Common myeloid progenitor, CD34-positive (primary cell): ENCODE measurements at regions not wholly inside any gene's neighbourhood (a gene's known extent, or its start where the extent isn't known, plus 50 kb on each side); places are given as distances from the start of the nearest gene placed in this dataset.
"Not testable (repeated sequence)": the region's sequence is repeated elsewhere in the genome, so short reads cannot be mapped to it uniquely, and the experiment has no call there.

Source experiments
- CTCF ChIA-PET: fragments of 350-600 bp; sonication (Branson Sonifier 250); formaldehyde crosslinking; loops from one replicate; lab custom pipeline; 2021; ENCODE audit warnings: antibody characterized with exemption; lab: Charles Lee
- POLR2A ChIA-PET: fragments of 350-600 bp; sonication (Branson Sonifier 250); formaldehyde crosslinking; loops from one replicate; lab custom pipeline; 2021; ENCODE audit warnings: antibody characterized with exemption; lab: Charles Lee
- DNase-seq, 3 donors: peaks; one replicate each; pipeline versions ENCODE4 v3.0.0 to v3.0.0-alpha.2; 2013
- H3K27ac ChIP-seq, 2 experiments: 1 replicate in 1 of 2; 2 replicates in 1 of 2; pipeline ENCODE4 v1.7.0; 2013; ENCODE audit warnings: inconsistent platforms in 2 of 2, low read length in 2 of 2, mild to moderate bottlenecking in 2 of 2, low read depth in 1 of 2, moderate library complexity in 1 of 2; ENCODE audit not compliant: severe bottlenecking in 2 of 2, insufficient read depth in 1 of 2, poor library complexity in 1 of 2
- H3K27me3 ChIP-seq, 5 experiments: replicated peaks in 2 of 5; 1 replicate in 3 of 5; 2 replicates in 2 of 5; pipeline versions ENCODE4 v1.6.1 to v1.7.0; 2013; ENCODE audit warnings: low read length in 4 of 5, mild to moderate bottlenecking in 2 of 5, moderate library complexity in 2 of 5, inconsistent platforms in 1 of 5; ENCODE audit not compliant: insufficient read depth in 5 of 5, control insufficient read depth in 4 of 5
- H3K36me3 ChIP-seq, 4 experiments: 1 replicate in 2 of 4; 2 replicates in 2 of 4; pipeline versions ENCODE4 v1.6.1 to v1.7.0; 2013; ENCODE audit warnings: low read length in 3 of 4, control low read depth in 1 of 4, mild to moderate bottlenecking in 1 of 4; ENCODE audit not compliant: control insufficient read depth in 4 of 4, insufficient read depth in 4 of 4
- H3K4me1 ChIP-seq, 4 experiments: 1 replicate in 3 of 4; 2 replicates in 1 of 4; pipeline versions ENCODE4 v1.6.1 to v1.7.1; 2013; ENCODE audit warnings: low read length in 3 of 4, mild to moderate bottlenecking in 3 of 4, control low read depth in 1 of 4, inconsistent platforms in 1 of 4, moderate library complexity in 1 of 4; ENCODE audit not compliant: control insufficient read depth in 4 of 4, insufficient read depth in 4 of 4; ENCODE audit errors: control extremely low read depth in 1 of 4
- H3K4me3 ChIP-seq, 7 experiments: 1 replicate in 4 of 7; 2 replicates in 3 of 7; pipeline versions ENCODE4 v1.5.1 to v1.7.0; 2013; ENCODE audit warnings: mild to moderate bottlenecking in 7 of 7, low read length in 6 of 7, moderate library complexity in 6 of 7, inconsistent platforms in 2 of 7, low read depth in 2 of 7, control low read depth in 1 of 7; ENCODE audit not compliant: insufficient read depth in 4 of 7, control insufficient read depth in 1 of 7; ENCODE audit errors: extremely low read depth in 1 of 7
- H3K9me3 ChIP-seq, 5 experiments: 1 replicate in 4 of 5; 2 replicates in 1 of 5; pipeline versions ENCODE4 v1.6.1 to v1.7.1; 2013; ENCODE audit warnings: low read length in 4 of 5, mild to moderate bottlenecking in 2 of 5, inconsistent platforms in 1 of 5, low read depth in 1 of 5, moderate library complexity in 1 of 5; ENCODE audit not compliant: control insufficient read depth in 4 of 5, insufficient read depth in 2 of 5; ENCODE audit errors: control extremely low read depth in 1 of 5
- WGBS: methylation state at CpG from one replicate; pipeline ENCODE4 v1.1.5; 2013; ENCODE audit not compliant: insufficient coverage; 5-methylcytosine and 5-hydroxymethylcytosine counted together

GRCh38 chr5:4615369-4615768 lies 524.8 kb upstream of the ADAMTS16 start:
- WGBS: 95% methylated on average over 10 of the region's 26 CpGs
- H3K36me3 ChIP-seq, DNase-seq, H3K4me1 ChIP-seq, H3K27me3 ChIP-seq, H3K4me3 ChIP-seq, POLR2A ChIA-PET, H3K27ac ChIP-seq, CTCF ChIA-PET, H3K9me3 ChIP-seq: not testable (repeated sequence)

GRCh38 chr5:4625206-4625896 lies 514.8 kb upstream of the ADAMTS16 start:
- no peaks in the 10 kb centered on the region for H3K9me3 ChIP-seq
- H3K4me3 ChIP-seq: no peak overlapping the region
- no peaks in the 10 kb centered on the region for H3K4me1 ChIP-seq
- DNase-seq: no peak
- no peaks in the 10 kb centered on the region for H3K27me3 ChIP-seq
- ChIA-PET CTCF (no interaction called here), POLR2A (no interaction called here)
- no peaks in the 10 kb centered on the region for H3K36me3 ChIP-seq
- 92% methylated on average over 2 of the region's 5 CpGs for WGBS
- H3K27ac ChIP-seq: no peak overlapping the region

DNA sequence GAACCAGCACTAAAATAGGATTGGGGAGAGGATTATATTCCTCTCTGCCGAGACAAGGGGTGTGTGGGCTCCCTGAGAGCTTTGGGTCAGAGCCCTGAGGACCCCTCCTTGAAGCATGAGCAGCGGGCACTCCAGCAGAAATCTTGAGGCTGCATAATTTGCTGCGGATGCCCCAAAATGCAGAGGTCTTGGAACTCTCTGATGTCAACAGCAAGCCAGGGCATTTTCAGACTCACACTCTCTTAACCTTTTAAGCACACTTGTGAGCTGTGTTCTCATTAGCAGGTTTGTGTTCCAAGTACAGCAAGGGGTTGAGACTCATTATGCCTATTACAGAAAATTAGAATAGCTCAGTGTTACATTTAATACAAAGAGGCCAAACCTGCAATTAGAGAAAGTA lies 513.0 kb upstream of the ADAMTS16 start:
- no peaks in the 10 kb centered on the region for H3K4me1 ChIP-seq
- no peak overlapping the region for H3K27ac ChIP-seq
- CTCF ChIA-PET: no interaction called here

GRCh38 chr5:4627929-4628328 lies 512.2 kb upstream of the ADAMTS16 start:
- no peaks in the 10 kb centered on the region for H3K36me3 ChIP-seq
- H3K4me3 ChIP-seq: no peak overlapping the region
- ChIA-PET POLR2A (no interaction called here), CTCF (no interaction called here)
- no peak overlapping the region for H3K27ac ChIP-seq
- H3K9me3 ChIP-seq: no peaks in the 10 kb centered on the region
- no peaks in the 10 kb centered on the region for H3K4me1 ChIP-seq
- no peak for DNase-seq
- 82% methylated on average over 7 of the region's 9 CpGs for WGBS
- H3K27me3 ChIP-seq: no peaks in the 10 kb centered on the region

More for the DNA sequence above, 513.0 kb upstream of the ADAMTS16 start:
- no peak for DNase-seq
- 75% methylated on average over 1 of the region's 3 CpGs for WGBS
- H3K27me3 ChIP-seq: no peaks in the 10 kb centered on the region
- H3K4me3 ChIP-seq: no peak overlapping the region
- no peaks in the 10 kb centered on the region for H3K9me3 ChIP-seq
- POLR2A ChIA-PET: no interaction called here
- no peaks in the 10 kb centered on the region for H3K36me3 ChIP-seq

GRCh38 chr5:4628645-4629385 lies 511.3 kb upstream of the ADAMTS16 start:
- Histone ChIP-seq H3K4me1 (no peaks in the 10 kb centered on the region), H3K27ac (no peak overlapping the region), H3K9me3 (no peaks in the 10 kb centered on the region), H3K4me3 (no peak overlapping the region), H3K27me3 (no peaks in the 10 kb centered on the region), H3K36me3 (no peaks in the 10 kb centered on the region)
- WGBS: 97% methylated on average over 11 of the region's 14 CpGs
- CTCF ChIA-PET: no interaction called here
- DNase-seq: no peak
- POLR2A ChIA-PET: no interaction called here

GRCh38 chr5:4630031-4630430 lies 510.1 kb upstream of the ADAMTS16 start:
- no peak for DNase-seq
- WGBS: 94% methylated on average over 10 of the region's 11 CpGs
- H3K27me3 ChIP-seq: no peaks in the 10 kb centered on the region
- POLR2A ChIA-PET: no interaction called here
- H3K27ac ChIP-seq: no peak overlapping the region
- H3K4me1 ChIP-seq: no peaks in the 10 kb centered on the region
- CTCF ChIA-PET: no interaction called here
- no peak overlapping the region for H3K4me3 ChIP-seq
- H3K9me3 ChIP-seq: no peaks in the 10 kb centered on the region
- no peaks in the 10 kb centered on the region for H3K36me3 ChIP-seq

DNA sequence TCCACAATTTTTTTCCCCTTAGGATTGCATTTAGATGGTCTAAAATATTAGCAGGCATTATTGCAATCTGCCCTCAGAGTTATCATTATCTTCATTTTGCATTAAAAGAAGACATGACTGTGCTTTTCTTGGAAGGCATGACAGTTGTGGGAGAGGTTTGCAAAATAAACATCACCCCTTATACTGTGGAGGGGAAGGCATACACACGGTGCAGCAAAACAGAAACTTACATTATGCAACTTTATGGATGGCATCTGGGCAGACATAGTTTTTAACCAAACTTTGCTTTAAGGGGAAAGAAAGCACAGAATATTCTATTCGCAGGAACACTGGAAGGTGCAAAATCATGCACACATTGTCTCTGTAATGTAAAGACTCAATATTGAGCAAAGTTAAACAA lies 505.8 kb upstream of the ADAMTS16 start:
- CTCF ChIA-PET: no interaction called here
- Histone ChIP-seq H3K4me3 (no peak overlapping the region), H3K27ac (no peak overlapping the region), H3K9me3 (no peaks in the 10 kb centered on the region), H3K27me3 (no peaks in the 10 kb centered on the region), H3K4me1 (no peaks in the 10 kb centered on the region), H3K36me3 (no peaks in the 10 kb centered on the region)
- 80% methylated on average over 2 of the region's 2 CpGs for WGBS
- POLR2A ChIA-PET: no interaction called here
- no peak for DNase-seq
